Neuron (in vitro differentiated cells): ENCODE measurements at regions not wholly inside any gene's neighbourhood (a gene's known extent, or its start where the extent isn't known, plus 50 kb on each side); places are given as distances from the start of the nearest gene placed in this dataset.

Experiments
- H2AFZ ChIP-seq: one replicate; pipeline ENCODE4 v1.6.1; 2013; ENCODE audit warnings: low read depth, mild to moderate bottlenecking, inconsistent platforms, low read length, moderate library complexity
- H3K27me3 ChIP-seq: one replicate; pipeline ENCODE4 v1.6.1; 2013; ENCODE audit warnings: low read length; ENCODE audit not compliant: insufficient read depth
- H3K36me3 ChIP-seq: one replicate; pipeline ENCODE4 v1.6.1; 2013; ENCODE audit warnings: low read length; ENCODE audit not compliant: insufficient read depth
- H3K4me1 ChIP-seq: one replicate; pipeline ENCODE4 v1.6.1; 2013; ENCODE audit warnings: low read length; ENCODE audit not compliant: insufficient read depth
- H3K4me3 ChIP-seq: 2 replicates; pipeline ENCODE4 v1.5.1; 2013; ENCODE audit warnings: mild to moderate bottlenecking, low read length, moderate library complexity
- H3K9me3 ChIP-seq: one replicate; pipeline ENCODE4 v1.6.1; 2013; ENCODE audit warnings: low read length

GRCh38 chr2:138157372-138157771 lies 193.1 kb downstream of the HNMT start:
- H3K27me3 ChIP-seq, result no peaks in the 10 kb centered on the region
- H3K36me3 ChIP-seq, result no peaks in the 10 kb centered on the region
- H3K9me3 ChIP-seq, result no peaks in the 10 kb centered on the region

GRCh38 chr2:138170485-138170884 lies 206.2 kb downstream of the HNMT start:
- no peaks in the 10 kb centered on the region for H3K27me3 ChIP-seq
- no peak overlapping the region for H2AFZ ChIP-seq
- H3K4me3 ChIP-seq, result no peak overlapping the region
- no peaks in the 10 kb centered on the region for H3K36me3 ChIP-seq
- no peaks in the 10 kb centered on the region for H3K4me1 ChIP-seq
- H3K9me3 ChIP-seq, result peaks cover under 1% of the 10 kb centered on the region

More at GRCh38 chr2:138157372-138157771, 193.1 kb downstream of the HNMT start:
- H3K4me1 ChIP-seq, result no peaks in the 10 kb centered on the region
- H2AFZ ChIP-seq, result no peak overlapping the region
- H3K4me3 ChIP-seq, result no peak overlapping the region

- Histone ChIP-seq H2AFZ (no peak overlapping the region), H3K27me3 (no peaks in the 10 kb centered on the region), H3K36me3 (no peaks in the 10 kb centered on the region), H3K4me3 (no peak overlapping the region), H3K4me1 (no peaks in the 10 kb centered on the region), H3K9me3 (no peaks in the 10 kb centered on the region)
Observed at GRCh38 chr2:138171244-138171643, 207.0 kb downstream of the HNMT start.

GRCh38 chr2:138175066-138175465 lies 210.8 kb downstream of the HNMT start:
- H3K4me1 ChIP-seq, result no peaks in the 10 kb centered on the region
- H3K4me3 ChIP-seq, result no peak overlapping the region
- H3K9me3 ChIP-seq, result no peaks in the 10 kb centered on the region
- H2AFZ ChIP-seq, result no peak overlapping the region
- no peaks in the 10 kb centered on the region for H3K36me3 ChIP-seq
- H3K27me3 ChIP-seq, result no peaks in the 10 kb centered on the region

- Histone ChIP-seq H2AFZ (no peak overlapping the region), H3K4me1 (peaks cover 4% of the 10 kb centered on the region), H3K4me3 (no peak overlapping the region), H3K27me3 (no peaks in the 10 kb centered on the region), H3K9me3 (no peaks in the 10 kb centered on the region), H3K36me3 (no peaks in the 10 kb centered on the region)
Observed at GRCh38 chr2:138176862-138177439, 212.7 kb downstream of the HNMT start.

GRCh38 chr2:138177693-138178092 lies 213.4 kb downstream of the HNMT start:
- H3K36me3 ChIP-seq, result no peaks in the 10 kb centered on the region
- H3K4me3 ChIP-seq, result no peak overlapping the region
- H3K4me1 ChIP-seq, result peaks cover 4% of the 10 kb centered on the region
- no peaks in the 10 kb centered on the region for H3K9me3 ChIP-seq
- H2AFZ ChIP-seq, result no peak overlapping the region
- no peaks in the 10 kb centered on the region for H3K27me3 ChIP-seq

GRCh38 chr2:138180692-138181386 lies 216.6 kb downstream of the HNMT start:
- H2AFZ ChIP-seq, result no peak overlapping the region
- H3K4me1 ChIP-seq, result peaks cover 7% of the 10 kb centered on the region
- H3K9me3 ChIP-seq, result no peaks in the 10 kb centered on the region
- no peak overlapping the region for H3K4me3 ChIP-seq
- no peaks in the 10 kb centered on the region for H3K36me3 ChIP-seq
- no peaks in the 10 kb centered on the region for H3K27me3 ChIP-seq

GRCh38 chr2:138182250-138182936 lies 218.1 kb downstream of the HNMT start:
- Histone ChIP-seq H3K9me3 (no peaks in the 10 kb centered on the region), H3K27me3 (no peaks in the 10 kb centered on the region), H3K4me1 (peaks cover 7% of the 10 kb centered on the region), H3K4me3 (no peak overlapping the region), H2AFZ (no peak overlapping the region), H3K36me3 (no peaks in the 10 kb centered on the region)

GRCh38 chr2:138182937-138183312 lies 218.7 kb downstream of the HNMT start:
- Histone ChIP-seq H3K27me3 (no peaks in the 10 kb centered on the region), H3K4me3 (no peak overlapping the region), H3K36me3 (no peaks in the 10 kb centered on the region), H3K4me1 (peaks cover 7% of the 10 kb centered on the region), H3K9me3 (no peaks in the 10 kb centered on the region), H2AFZ (peak overlapping the region; percentile 15)

- Histone ChIP-seq H2AFZ (peak overlapping the region; percentile 15), H3K4me3 (no peak overlapping the region), H3K27me3 (no peaks in the 10 kb centered on the region), H3K36me3 (no peaks in the 10 kb centered on the region), H3K9me3 (no peaks in the 10 kb centered on the region), H3K4me1 (peaks cover 7% of the 10 kb centered on the region)
Observed at GRCh38 chr2:138183705-138184104, 219.4 kb downstream of the HNMT start.

- no peaks in the 10 kb centered on the region for H3K9me3 ChIP-seq
- no peaks in the 10 kb centered on the region for H3K27me3 ChIP-seq
- no peak overlapping the region for H2AFZ ChIP-seq
- H3K4me1 ChIP-seq, result peaks cover 7% of the 10 kb centered on the region
- H3K4me3 ChIP-seq, result no peak overlapping the region
- H3K36me3 ChIP-seq, result no peaks in the 10 kb centered on the region
Observed at GRCh38 chr2:138184428-138184827, 220.2 kb downstream of the HNMT start.

- H2AFZ ChIP-seq, result no peak overlapping the region
- H3K9me3 ChIP-seq, result no peaks in the 10 kb centered on the region
- H3K4me3 ChIP-seq, result no peak overlapping the region
- no peaks in the 10 kb centered on the region for H3K27me3 ChIP-seq
- no peaks in the 10 kb centered on the region for H3K36me3 ChIP-seq
- peaks cover 6% of the 10 kb centered on the region for H3K4me1 ChIP-seq
Observed at GRCh38 chr2:138185827-138186226, 221.6 kb downstream of the HNMT start.

- Histone ChIP-seq H3K4me3 (no peak overlapping the region), H3K27me3 (no peaks in the 10 kb centered on the region), H3K36me3 (no peaks in the 10 kb centered on the region), H2AFZ (no peak overlapping the region), H3K9me3 (no peaks in the 10 kb centered on the region), H3K4me1 (peaks cover 3% of the 10 kb centered on the region)
Observed at GRCh38 chr2:138187221-138187620, 222.9 kb downstream of the HNMT start.
